MM.1S (cell line): ENCODE measurements at regions not wholly inside any gene's neighbourhood (a gene's known extent, or its start where the extent isn't known, plus 50 kb on each side); places are given as distances from the start of the nearest gene placed in this dataset.

ENCODE experiments used
- DNase-seq: peaks from one replicate; pipeline ENCODE4 v3.0.0-alpha.2; 2015
- H2AFZ ChIP-seq: fragments of 300-600 bp; sonication (generic); 2 replicates; pipeline ENCODE4 v1.6.0; 2016; ENCODE audit warnings: antibody characterized with exemption, low read length
- H3F3A ChIP-seq: fragments of 300-600 bp; sonication (generic); 2 replicates; pipeline ENCODE4 v1.6.1; 2016; ENCODE audit warnings: mild to moderate bottlenecking, antibody characterized with exemption, low read length, moderate library complexity, mixed read lengths; ENCODE audit not compliant: insufficient read depth
- H3K27ac ChIP-seq: fragments of 300-600 bp; sonication (generic); 2 replicates; pipeline ENCODE4 v1.5.1; 2016; ENCODE audit warnings: mild to moderate bottlenecking, low read length
- H3K27me3 ChIP-seq: fragments of 300-600 bp; sonication (generic); replicated peaks from 2 replicates; pipeline ENCODE4 v1.6.0; 2016; ENCODE audit warnings: low read length; ENCODE audit not compliant: insufficient read depth
- H3K36me3 ChIP-seq: fragments of 300-600 bp; sonication (generic); replicated peaks from 2 replicates; pipeline ENCODE4 v1.6.1; 2016; ENCODE audit warnings: mild to moderate bottlenecking, low read length, mixed read lengths; ENCODE audit not compliant: insufficient read depth
- H3K4me1 ChIP-seq: fragments of 300-600 bp; sonication (generic); 2 replicates; pipeline ENCODE4 v1.6.1; 2016; ENCODE audit warnings: low read length, mixed read lengths
- H3K4me2 ChIP-seq: fragments of 300-600 bp; sonication (generic); 2 replicates; pipeline ENCODE4 v1.6.0; 2016; ENCODE audit warnings: low read depth, low read length
- H3K4me3 ChIP-seq: fragments of 300-600 bp; sonication (generic); 2 replicates; pipeline ENCODE4 v1.5.1; 2016; ENCODE audit warnings: low read length, mixed read lengths
- H3K79me2 ChIP-seq: fragments of 300-600 bp; sonication (generic); 2 replicates; pipeline ENCODE4 v1.6.1; 2016; ENCODE audit warnings: mixed run types, low read length, mixed read lengths
- H3K9ac ChIP-seq: fragments of 300-600 bp; sonication (generic); 2 replicates; pipeline ENCODE4 v1.6.1; 2016; ENCODE audit warnings: low read length, mixed read lengths
- H3K9me2 ChIP-seq: fragments of 300-600 bp; sonication (generic); replicated peaks from 2 replicates; pipeline ENCODE4 v1.6.1; 2016; ENCODE audit warnings: mild to moderate bottlenecking, low read length, mixed read lengths; ENCODE audit not compliant: insufficient read depth
- H3K9me3 ChIP-seq: fragments of 300-600 bp; sonication (generic); replicated peaks from 2 replicates; pipeline ENCODE4 v1.6.1; 2016; ENCODE audit warnings: mild to moderate bottlenecking, low read length, mixed read lengths; ENCODE audit not compliant: insufficient read depth
- H4K20me1 ChIP-seq: fragments of 300-600 bp; sonication (generic); 2 replicates; pipeline ENCODE4 v1.6.1; 2016; ENCODE audit warnings: mild to moderate bottlenecking, low read length, moderate library complexity, mixed read lengths; ENCODE audit not compliant: insufficient read depth
- CTCF ChIP-seq: fragments of 300-600 bp; sonication (generic); IDR thresholded peaks from 2 replicates; pipeline ENCODE4 v1.5.1; 2016; ENCODE audit warnings: antibody characterized with exemption, low read length, mixed read lengths
- EZH2 ChIP-seq: fragments of 300-600 bp; sonication (generic); optimal IDR thresholded peaks from 2 replicates; pipeline ENCODE3; 2017; ENCODE audit warnings: low read depth, mild to moderate bottlenecking, antibody characterized with exemption, low read length, mixed read lengths
- EZH2phosphoT487 ChIP-seq: fragments of 300-600 bp; sonication (generic); IDR thresholded peaks from 2 replicates; pipeline ENCODE4 v1.6.1; 2018; ENCODE audit warnings: antibody characterized with exemption, low read length

DNA sequence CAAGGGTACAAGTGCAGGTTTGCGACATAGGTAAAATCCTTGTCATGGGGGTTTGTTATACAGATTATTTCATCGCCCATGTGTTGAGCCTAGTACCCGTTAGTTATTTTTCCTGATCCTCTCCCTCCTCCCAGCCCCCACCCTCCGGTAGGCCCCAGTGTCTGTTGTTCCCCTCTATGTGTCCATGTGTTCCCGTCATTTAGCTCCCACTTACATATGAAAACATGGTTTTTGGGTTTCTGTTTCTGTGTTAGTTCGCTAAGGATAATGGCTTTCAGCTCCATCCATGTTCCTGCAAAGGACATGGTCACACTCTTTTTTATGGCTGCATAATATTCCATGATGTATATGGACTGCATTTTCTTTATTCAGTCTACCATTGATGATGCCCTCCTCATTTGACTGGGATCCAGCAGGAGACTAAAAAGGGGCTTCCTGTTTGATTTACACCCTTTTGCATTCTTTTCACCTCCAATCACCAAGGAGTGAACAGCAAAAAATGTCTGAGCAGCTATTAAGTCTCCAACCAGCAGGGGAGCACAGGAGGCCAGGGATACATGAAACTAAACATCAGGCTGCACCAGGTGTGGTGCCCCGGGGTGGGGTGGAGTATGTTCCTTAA is 188.2 kb downstream of the SKIDA1 start:
- Histone ChIP-seq H2AFZ (no peak overlapping the region), H4K20me1 (no peaks in the 10 kb centered on the region), H3K27ac (no peak overlapping the region), H3K79me2 (no peaks in the 10 kb centered on the region), H3K27me3 (no peaks in the 10 kb centered on the region), H3K4me2 (no peak overlapping the region), H3K4me1 (no peaks in the 10 kb centered on the region), H3K4me3 (no peak overlapping the region), H3K9me2 (no peaks in the 10 kb centered on the region), H3K9ac (no peak overlapping the region), H3K9me3 (no peaks in the 10 kb centered on the region), H3F3A (no peaks in the 10 kb centered on the region), H3K36me3 (no peaks in the 10 kb centered on the region)
- TF ChIP-seq EZH2 (no peak), EZH2phosphoT487 (no peak), CTCF (no peak)
- DNase-seq: no peak

DNA sequence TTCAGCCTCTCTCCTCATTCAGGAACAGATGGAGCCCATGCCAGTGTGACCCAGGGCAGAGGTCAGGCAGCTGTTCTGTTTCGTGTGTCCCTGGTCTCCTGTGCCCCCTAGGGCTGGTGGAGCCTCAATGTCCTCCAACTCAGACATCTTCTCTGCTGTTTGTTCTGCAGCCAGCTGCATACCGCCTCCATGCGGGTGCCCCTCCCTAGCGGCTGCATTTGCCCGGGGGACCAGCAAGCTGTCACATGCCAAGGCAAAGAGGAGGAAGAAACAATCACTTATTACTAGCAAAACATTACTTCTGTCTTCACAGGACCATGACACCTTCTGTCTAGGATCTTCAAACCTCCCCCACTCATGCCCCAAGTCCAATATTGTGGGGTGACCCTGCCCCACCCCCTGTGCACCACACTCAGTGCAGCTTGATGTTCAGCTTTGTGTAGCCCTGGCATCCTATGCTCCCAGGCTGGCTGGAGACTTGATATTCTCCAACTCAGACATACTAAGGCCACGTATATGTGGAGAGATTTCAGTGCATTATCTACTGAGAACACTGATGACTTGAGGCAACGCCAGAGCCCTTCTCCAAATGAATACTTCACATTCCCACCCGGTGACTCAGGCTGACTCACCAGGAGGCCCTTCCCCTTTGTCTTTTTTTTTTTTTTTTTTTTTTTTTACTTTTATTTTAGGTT is 188.9 kb downstream of the SKIDA1 start:
- no peak for DNase-seq
- H3K9me2 ChIP-seq: no peaks in the 10 kb centered on the region
- no peak overlapping the region for H3K9ac ChIP-seq
- no peaks in the 10 kb centered on the region for H3K36me3 ChIP-seq
- TF ChIP-seq EZH2: no peak
- TF ChIP-seq CTCF: no peak
- TF ChIP-seq EZH2phosphoT487: no peak
- H3K27ac ChIP-seq: no peak overlapping the region
- no peak overlapping the region for H3K4me3 ChIP-seq
- no peak overlapping the region for H2AFZ ChIP-seq
- H4K20me1 ChIP-seq: no peaks in the 10 kb centered on the region
- no peak overlapping the region for H3K4me2 ChIP-seq
- H3K27me3 ChIP-seq: no peaks in the 10 kb centered on the region
- no peaks in the 10 kb centered on the region for H3K79me2 ChIP-seq
- no peaks in the 10 kb centered on the region for H3K9me3 ChIP-seq
- H3F3A ChIP-seq: no peaks in the 10 kb centered on the region
- no peaks in the 10 kb centered on the region for H3K4me1 ChIP-seq

- no peak overlapping the region for H3K9ac ChIP-seq
- H3K9me3 ChIP-seq: no peaks in the 10 kb centered on the region
- H3F3A ChIP-seq: no peaks in the 10 kb centered on the region
- H3K27ac ChIP-seq: no peak overlapping the region
- no peak overlapping the region for H2AFZ ChIP-seq
- no peaks in the 10 kb centered on the region for H3K79me2 ChIP-seq
- TF ChIP-seq CTCF (no peak), EZH2 (no peak), EZH2phosphoT487 (no peak)
- no peaks in the 10 kb centered on the region for H3K27me3 ChIP-seq
- no peak overlapping the region for H3K4me2 ChIP-seq
- no peak for DNase-seq
- H3K4me1 ChIP-seq: no peaks in the 10 kb centered on the region
- H3K9me2 ChIP-seq: no peaks in the 10 kb centered on the region
- no peaks in the 10 kb centered on the region for H4K20me1 ChIP-seq
- no peaks in the 10 kb centered on the region for H3K36me3 ChIP-seq
- H3K4me3 ChIP-seq: no peak overlapping the region
These were observed 190.4 kb downstream of the SKIDA1 start for GRCh38 chr10:21334891-21335696.
